ENCODE measurements at regions not wholly inside any gene's neighbourhood (a gene's known extent, or its start where the extent isn't known, plus 50 kb on each side); places are given as distances from the start of the nearest gene placed in this dataset.

- Histone ChIP-seq H3K4me3 (replicated peaks; ENCODE audit: insufficient read depth, low read length) (no peak overlapping the region), H3K27ac (replicated peaks) (no peak overlapping the region), H3K27me3 (ENCODE audit: insufficient read depth, poor library complexity, severe bottlenecking) (no peaks in the 10 kb centered on the region)
- TF ChIP-seq REST (IDR thresholded peaks at IDR 0.05; ENCODE audit: insufficient replicate concordance, low read depth), result no peak
- DNase-seq (ENCODE audit: low read depth in 1 of 2, low spot score in 1 of 2), result no peak
Measured at GRCh38 chr12:124629789-124630480, 62.5 kb upstream of the NCOR2 start.

GRCh38 chr12:124629117-124629516, 61.7 kb upstream of the NCOR2 start:
- Histone ChIP-seq H3K4me3 (replicated peaks; ENCODE audit: insufficient read depth, low read length) (no peak overlapping the region), H3K27ac (replicated peaks) (no peak overlapping the region), H3K27me3 (ENCODE audit: insufficient read depth, poor library complexity, severe bottlenecking) (no peaks in the 10 kb centered on the region)
- TF ChIP-seq POLR2AphosphoS5 (IDR thresholded peaks at IDR 0.05; ENCODE audit: low read depth) (no peak), REST (IDR thresholded peaks at IDR 0.05; ENCODE audit: insufficient replicate concordance, low read depth) (no peak), SPI1 (IDR thresholded peaks at IDR 0.05; ENCODE audit: borderline replicate concordance, low read depth) (no peak), GABPA (IDR thresholded peaks at IDR 0.05; ENCODE audit: low read depth) (no peak), CTCF (IDR thresholded peaks at IDR 0.05; ENCODE audit: insufficient read depth, low read length) (no peak)
- no peak for DNase-seq (ENCODE audit: low read depth in 1 of 2, low spot score in 1 of 2)

GRCh38 chr12:124627956-124628355, 60.5 kb upstream of the NCOR2 start:
- DNase-seq (ENCODE audit: low read depth in 1 of 2, low spot score in 1 of 2), result no peak
- TF ChIP-seq REST (IDR thresholded peaks at IDR 0.05; ENCODE audit: insufficient replicate concordance, low read depth), result no peak
- no peak for TF ChIP-seq POLR2AphosphoS5 (IDR thresholded peaks at IDR 0.05; ENCODE audit: low read depth)
- TF ChIP-seq SPI1 (IDR thresholded peaks at IDR 0.05; ENCODE audit: borderline replicate concordance, low read depth), result no peak
- TF ChIP-seq GABPA (IDR thresholded peaks at IDR 0.05; ENCODE audit: low read depth), result no peak
- no peak for TF ChIP-seq CTCF (IDR thresholded peaks at IDR 0.05; ENCODE audit: insufficient read depth, low read length)
- Histone ChIP-seq H3K4me3 (replicated peaks; ENCODE audit: insufficient read depth, low read length) (no peak overlapping the region), H3K27me3 (ENCODE audit: insufficient read depth, poor library complexity, severe bottlenecking) (no peaks in the 10 kb centered on the region), H3K27ac (replicated peaks) (no peak overlapping the region)
